ENCODE measurements at regions not wholly inside any gene's neighbourhood (a gene's known extent, or its start where the extent isn't known, plus 50 kb on each side); places are given as distances from the start of the nearest gene placed in this dataset.

- DNase-seq (ENCODE audit: low spot score), result no peak
Measured at GRCh38 chr11:119823077-119823476, 94.1 kb upstream of the NECTIN1 start.

- DNase-seq (ENCODE audit: low spot score), result no peak
Measured at GRCh38 chr11:119816660-119817059, 87.7 kb upstream of the NECTIN1 start.

GRCh38 chr11:119814766-119815165, 85.8 kb upstream of the NECTIN1 start:
- DNase-seq (ENCODE audit: low spot score), result no peak

- DNase-seq (ENCODE audit: low spot score), result no peak
Measured at GRCh38 chr11:119810478-119811232, 81.7 kb upstream of the NECTIN1 start.

GRCh38 chr11:119809346-119809745, 80.3 kb upstream of the NECTIN1 start:
- no peak for DNase-seq (ENCODE audit: low spot score)

GRCh38 chr11:119808407-119809185, 79.6 kb upstream of the NECTIN1 start:
- no peak for DNase-seq (ENCODE audit: low spot score)

GRCh38 chr11:119807841-119808240, 78.8 kb upstream of the NECTIN1 start:
- DNase-seq (ENCODE audit: low spot score), result no peak

- no peak for DNase-seq (ENCODE audit: low spot score)
Measured at GRCh38 chr11:119807402-119807801, 78.4 kb upstream of the NECTIN1 start.

GRCh38 chr11:119806064-119806915, 77.3 kb upstream of the NECTIN1 start:
- no peak for DNase-seq (ENCODE audit: low spot score)

GRCh38 chr11:119805663-119806062, 76.7 kb upstream of the NECTIN1 start:
- DNase-seq (ENCODE audit: low spot score), result no peak

GRCh38 chr11:119804698-119805097, 75.7 kb upstream of the NECTIN1 start:
- no peak for DNase-seq (ENCODE audit: low spot score)

- DNase-seq (ENCODE audit: low spot score), result no peak
Measured at GRCh38 chr11:119803726-119804294, 74.8 kb upstream of the NECTIN1 start.

GRCh38 chr11:119803139-119803538, 74.1 kb upstream of the NECTIN1 start:
- DNase-seq (ENCODE audit: low spot score), result no peak

GRCh38 chr11:119802670-119803069, 73.7 kb upstream of the NECTIN1 start:
- DNase-seq (ENCODE audit: low spot score), result no peak

- DNase-seq (ENCODE audit: low spot score), result no peak
Measured at GRCh38 chr11:119800619-119801018, 71.6 kb upstream of the NECTIN1 start.

GRCh38 chr11:119800171-119800570, 71.2 kb upstream of the NECTIN1 start:
- no peak for DNase-seq (ENCODE audit: low spot score)

- no peak for DNase-seq (ENCODE audit: low spot score)
Measured at GRCh38 chr11:119798656-119799055, 69.7 kb upstream of the NECTIN1 start.

- DNase-seq (ENCODE audit: low spot score), result no peak
Measured at GRCh38 chr11:119797736-119798135, 68.7 kb upstream of the NECTIN1 start.

GRCh38 chr11:119797123-119797611, 68.2 kb upstream of the NECTIN1 start:
- no peak for DNase-seq (ENCODE audit: low spot score)

GRCh38 chr11:119796363-119797060, 67.5 kb upstream of the NECTIN1 start:
- DNase-seq (ENCODE audit: low spot score), result no peak

GRCh38 chr11:119795690-119796089, 66.7 kb upstream of the NECTIN1 start:
- no peak for DNase-seq (ENCODE audit: low spot score)

All from ureter (tissue), 1 donor.